SHP77 (cell line): ENCODE measurements at regions not wholly inside any gene's neighbourhood (a gene's known extent, or its start where the extent isn't known, plus 50 kb on each side); places are given as distances from the start of the nearest gene placed in this dataset.

ENCODE experiments used
- DNase-seq, 2 experiments: peaks; one replicate each; lab custom pipeline; 2025; lab: John Stamatoyannopoulos, UW

- DNase-seq, result no peak
Measured at GRCh38 chr13:104326523-104326922, 1260.3 kb upstream of the SLC10A2 start.

- no peak for DNase-seq
Measured at GRCh38 chr13:104321756-104322155, 1255.5 kb upstream of the SLC10A2 start.

- no peak for DNase-seq
Measured at GRCh38 chr13:104320446-104320845, 1254.2 kb upstream of the SLC10A2 start.

DNA sequence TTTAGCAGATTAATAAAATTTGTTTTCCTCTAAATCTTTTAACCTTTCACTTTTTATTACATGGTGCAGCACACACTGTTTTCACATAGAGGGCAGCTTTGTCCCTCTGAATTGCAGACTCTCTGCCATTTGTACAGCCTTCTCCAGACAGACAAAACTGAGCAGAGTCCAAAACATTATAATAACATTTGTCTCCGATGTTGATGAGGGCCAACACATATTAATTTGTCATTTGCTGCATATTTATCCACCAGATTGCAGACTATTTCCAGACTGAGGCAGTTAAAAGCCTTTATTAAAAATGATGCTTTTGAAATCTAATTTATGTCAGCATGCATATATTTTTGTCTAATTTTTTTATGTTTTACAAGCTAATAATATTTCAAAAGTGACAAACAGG is 1251.9 kb upstream of the SLC10A2 start:
- peak; percentile 13 to 49 for DNase-seq

GRCh38 chr13:104315606-104316005 is 1249.4 kb upstream of the SLC10A2 start:
- DNase-seq, result no peak

DNA sequence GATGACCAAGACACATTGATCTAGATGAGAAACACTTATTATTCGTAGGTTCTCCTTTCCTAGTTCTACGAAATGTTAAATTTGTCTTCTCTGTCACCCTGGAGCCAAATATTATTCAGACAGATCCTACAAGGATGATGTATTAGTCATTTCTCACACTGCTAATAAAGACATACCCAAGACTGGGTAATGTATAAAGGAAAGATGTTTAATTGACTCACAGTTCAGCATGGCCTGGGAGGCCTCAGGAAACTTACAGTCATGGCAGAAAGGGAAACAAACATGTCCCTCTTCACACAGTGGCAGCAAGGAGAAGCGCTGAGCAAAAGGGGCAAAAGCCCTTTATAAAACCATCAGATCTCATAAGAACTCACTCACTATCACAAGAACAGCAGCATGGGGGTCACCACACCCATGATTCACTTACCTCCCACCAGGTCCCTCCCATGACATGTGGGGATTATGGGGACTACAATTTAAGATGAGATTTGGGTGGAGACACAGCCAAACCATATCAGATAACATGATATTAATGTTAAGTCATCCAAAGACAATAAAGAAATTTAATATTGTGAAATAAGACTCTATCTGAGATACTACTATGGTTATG is 1248.8 kb upstream of the SLC10A2 start:
- DNase-seq, result no peak

GRCh38 chr13:104314321-104314720 is 1248.1 kb upstream of the SLC10A2 start:
- DNase-seq, result no peak

- no peak for DNase-seq
Measured at GRCh38 chr13:104310861-104311260, 1244.6 kb upstream of the SLC10A2 start.

DNA sequence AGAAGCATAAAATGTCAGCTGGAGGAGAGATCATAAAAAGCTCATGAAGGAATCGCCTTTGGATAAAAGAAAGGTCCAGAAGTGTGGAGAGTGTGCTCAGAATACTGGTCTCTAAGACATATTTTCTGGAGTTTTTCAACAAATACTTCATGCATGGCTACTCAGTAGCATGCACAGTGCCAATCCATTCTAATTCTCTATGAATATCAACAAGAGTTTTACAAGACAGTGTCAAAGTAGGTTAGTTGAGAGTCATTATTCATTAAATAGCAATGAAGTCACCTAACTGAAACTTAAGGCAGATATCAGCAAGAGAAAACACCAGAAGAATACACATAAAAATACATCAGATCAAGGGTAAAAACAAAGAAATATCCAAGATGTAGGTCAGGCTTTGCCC is 1243.2 kb upstream of the SLC10A2 start:
- DNase-seq, result no peak

DNA sequence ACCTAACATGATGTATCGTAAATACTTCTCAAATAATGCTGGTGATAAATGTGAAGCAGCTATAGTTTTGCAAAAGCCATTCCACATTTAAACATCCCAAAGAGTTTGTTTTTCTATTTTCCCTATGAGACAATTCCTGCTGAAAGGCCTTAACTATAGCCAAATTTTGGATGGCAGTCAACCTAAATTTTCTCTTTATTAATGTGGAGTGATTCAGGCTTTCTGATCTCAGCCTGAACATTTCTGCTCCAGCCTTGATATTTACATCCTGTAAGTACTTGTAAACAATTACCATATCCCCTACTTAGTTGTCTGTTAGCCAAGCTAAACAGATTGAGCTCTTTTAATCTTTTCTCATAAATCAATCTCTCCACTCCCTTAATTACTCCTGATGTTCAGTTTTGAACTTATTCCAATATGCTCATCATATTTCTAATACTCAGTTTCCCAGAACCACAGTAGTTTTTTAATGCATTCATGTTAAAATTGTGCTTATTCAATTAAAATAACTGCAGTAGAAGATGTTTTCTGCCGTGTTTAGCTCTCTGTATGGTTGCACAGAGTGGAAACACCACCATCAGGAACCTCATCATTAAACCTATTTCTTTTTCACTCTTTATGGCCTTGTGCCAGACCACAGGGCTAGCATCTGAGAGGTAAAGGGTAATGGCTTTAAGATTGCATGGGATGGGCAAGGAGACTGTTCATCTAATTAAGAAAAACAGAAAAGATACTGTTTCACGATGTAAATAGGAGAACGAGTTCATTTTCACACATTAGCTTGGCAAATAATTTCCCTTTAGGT is 1235.2 kb upstream of the SLC10A2 start:
- DNase-seq, result no peak

GRCh38 chr13:104297075-104297474 is 1230.9 kb upstream of the SLC10A2 start:
- DNase-seq, result no peak

GRCh38 chr13:104296286-104296685 is 1230.1 kb upstream of the SLC10A2 start:
- DNase-seq, result no peak

GRCh38 chr13:104295537-104295936 is 1229.3 kb upstream of the SLC10A2 start:
- no peak for DNase-seq

DNA sequence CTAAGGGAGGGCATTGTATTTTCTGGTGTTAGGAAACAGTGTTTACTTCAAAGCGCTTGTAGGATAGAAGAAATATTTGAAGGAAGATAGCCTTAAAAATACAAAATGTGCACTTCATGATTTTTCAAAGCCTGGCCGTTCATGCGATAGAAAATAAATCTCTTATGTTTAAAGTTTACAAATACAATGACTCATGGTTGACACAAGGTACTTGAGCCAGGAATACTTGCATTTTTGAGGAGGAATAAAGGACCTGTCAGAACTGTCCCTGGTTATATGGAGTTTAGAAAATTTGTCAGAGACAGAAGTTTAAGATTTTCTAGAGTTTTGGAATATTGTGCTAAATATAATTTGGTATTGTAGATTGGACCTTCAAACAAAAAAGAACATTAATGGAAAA is 1223.2 kb upstream of the SLC10A2 start:
- DNase-seq, result peak in 1 of 2 experiments; percentile 19

- peak; percentile 37 to 60 for DNase-seq
Measured at GRCh38 chr13:104288496-104288895, 1222.3 kb upstream of the SLC10A2 start.

- DNase-seq, result peak in 1 of 2 experiments; percentile 36
Measured at GRCh38 chr13:104286566-104287290, 1220.5 kb upstream of the SLC10A2 start.

GRCh38 chr13:104281910-104282309 is 1215.7 kb upstream of the SLC10A2 start:
- DNase-seq, result no peak

GRCh38 chr13:104270731-104271130 is 1204.5 kb upstream of the SLC10A2 start:
- peak in 1 of 2 experiments; percentile 38 for DNase-seq

GRCh38 chr13:104267206-104267811 is 1201.1 kb upstream of the SLC10A2 start:
- DNase-seq, result no peak

GRCh38 chr13:104256701-104257100 is 1190.5 kb upstream of the SLC10A2 start:
- no peak for DNase-seq

DNA sequence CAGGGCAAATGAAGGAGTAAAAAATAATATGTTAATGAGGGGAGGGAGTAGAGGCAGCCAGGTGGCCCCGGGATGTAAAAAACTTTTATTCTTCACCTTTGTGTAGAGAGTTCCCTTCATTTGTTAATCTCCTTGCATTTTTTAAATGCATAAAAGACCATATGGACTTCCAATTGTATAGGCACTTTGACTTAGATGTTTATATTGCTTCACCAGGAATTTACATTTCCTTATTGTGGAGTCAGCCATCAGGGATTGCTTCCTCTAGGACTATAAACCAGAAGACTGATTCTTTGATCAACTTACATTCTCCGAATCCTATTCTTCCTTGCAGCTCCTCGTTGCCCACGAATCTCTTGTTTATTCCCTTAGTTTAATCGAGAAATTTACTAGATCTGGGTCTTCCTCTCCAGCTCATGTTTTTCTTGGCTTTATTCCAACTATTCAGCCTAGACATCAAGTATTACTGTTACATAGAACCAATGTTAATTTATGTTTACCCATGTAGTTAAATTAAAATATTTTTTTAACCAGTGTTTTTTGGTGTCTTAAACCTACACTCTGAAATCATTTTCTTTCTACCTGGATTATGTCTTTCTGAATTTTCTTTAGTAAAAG is 1187.0 kb upstream of the SLC10A2 start:
- DNase-seq, result peak; percentile 27 to 49

DNA sequence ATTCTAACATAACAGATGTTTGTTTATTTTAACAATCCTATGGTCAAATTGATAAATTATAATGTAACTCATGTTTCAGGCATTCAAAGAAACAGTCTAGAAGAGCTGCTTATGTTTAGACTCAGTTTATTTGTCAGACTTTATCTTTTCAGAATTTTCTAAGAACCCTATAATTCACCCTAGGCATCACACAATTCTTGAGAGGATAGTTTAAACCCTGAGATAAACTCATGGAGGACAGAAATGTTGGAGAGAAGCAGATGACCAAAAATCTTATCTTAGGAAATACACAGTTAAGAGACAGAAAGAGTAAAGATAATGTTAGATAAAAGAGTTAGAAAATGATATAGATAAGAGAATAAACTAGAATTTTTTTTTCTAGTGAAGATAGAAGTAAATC is 1185.7 kb upstream of the SLC10A2 start:
- DNase-seq, result no peak
